A673 (cell line): ENCODE measurements at regions not wholly inside any gene's neighbourhood (a gene's known extent, or its start where the extent isn't known, plus 50 kb on each side); places are given as distances from the start of the nearest gene placed in this dataset.

Experiments
- BruUV-seq: library from RNA; stranded (reverse); fragments of 400-500 nt; replicated peaks from 2 replicates; lab custom pipeline; 2021; lab: Mats Ljungman, UMichigan
- CTCF ChIA-PET: fragments of 300-600 bp; sonication (Branson Sonifier 250); formaldehyde crosslinking; loops from one replicate; lab custom pipeline; 2022; ENCODE audit warnings: antibody characterized with exemption; lab: Charles Lee
- POLR2A ChIA-PET: fragments of 300-600 bp; sonication (Branson Sonifier 250); formaldehyde crosslinking; loops from one replicate; lab custom pipeline; 2022; ENCODE audit warnings: antibody characterized with exemption; ENCODE audit not compliant: low non-redundant PET; lab: Charles Lee
- DNase-seq: peaks from one replicate; pipeline ENCODE4 v3.0.0-alpha.2; 2015; ENCODE audit warnings: low spot score
- H3K27ac ChIP-seq: fragments of 200-600 bp; sonication (generic); 2 replicates; pipeline ENCODE4 v1.5.1; 2016; ENCODE audit warnings: mixed run types, low read depth, mild to moderate bottlenecking, mixed read lengths, antibody characterized with exemption, low read length; ENCODE audit not compliant: poor library complexity, severe bottlenecking
- H3K27me3 ChIP-seq: fragments of 200-600 bp; sonication (generic); replicated peaks from 2 replicates; pipeline ENCODE4 v1.6.1; 2017; ENCODE audit warnings: mixed run types, low read depth, mild to moderate bottlenecking, mixed read lengths, antibody characterized with exemption, low read length; ENCODE audit not compliant: insufficient read depth, poor library complexity
- H3K36me3 ChIP-seq: fragments of 200-600 bp; sonication (generic); 2 replicates; pipeline ENCODE4 v1.6.1; 2016; ENCODE audit warnings: mixed run types, mild to moderate bottlenecking, mixed read lengths, antibody characterized with exemption, low read length; ENCODE audit not compliant: insufficient read depth, poor library complexity, severe bottlenecking
- H3K4me1 ChIP-seq: fragments of 200-600 bp; sonication (generic); 2 replicates; pipeline ENCODE4 v1.6.1; 2017; ENCODE audit warnings: mixed run types, mild to moderate bottlenecking, mixed read lengths, antibody characterized with exemption, low read length; ENCODE audit not compliant: insufficient read depth, poor library complexity, severe bottlenecking
- H3K4me3 ChIP-seq: fragments of 200-600 bp; sonication (generic); 2 replicates; pipeline ENCODE4 v1.5.1; 2016; ENCODE audit warnings: low read depth, mixed run types, mild to moderate bottlenecking, mixed read lengths, low read length; ENCODE audit not compliant: poor library complexity, severe bottlenecking
- H3K9me3 ChIP-seq: fragments of 200-600 bp; sonication (generic); 2 replicates; pipeline ENCODE4 v1.6.1; 2016; ENCODE audit warnings: mixed run types, low read depth, mild to moderate bottlenecking, mixed read lengths, antibody characterized with exemption, low read length; ENCODE audit not compliant: poor library complexity, severe bottlenecking
- EZH2 ChIP-seq: fragments of 200-600 bp; sonication (generic); IDR thresholded peaks from 2 replicates; pipeline ENCODE4 v1.6.1; 2017; ENCODE audit warnings: borderline replicate concordance, low read depth, mild to moderate bottlenecking, mixed read lengths, antibody characterized with exemption, low read length; ENCODE audit not compliant: poor library complexity, severe bottlenecking
- intact Hi-C: fragments of 100-400 bp; cut with micrococcal nuclease; formaldehyde crosslinking; loops from one replicate; pipeline ENCODE4 v1.10.0; 2022; ENCODE audit not compliant: unreplicated experiment
- TF ChIP-seq, protein P1 (sequence below): fragments of 300-800, 200-600 bp; sonication (generic); conservative IDR thresholded peaks from 2 replicates; pipeline ENCODE4 v1.5.1; 2017; ENCODE audit warnings: low read depth, mild to moderate bottlenecking, antibody characterized with exemption, low read length, moderate library complexity, mixed read lengths

DNA sequence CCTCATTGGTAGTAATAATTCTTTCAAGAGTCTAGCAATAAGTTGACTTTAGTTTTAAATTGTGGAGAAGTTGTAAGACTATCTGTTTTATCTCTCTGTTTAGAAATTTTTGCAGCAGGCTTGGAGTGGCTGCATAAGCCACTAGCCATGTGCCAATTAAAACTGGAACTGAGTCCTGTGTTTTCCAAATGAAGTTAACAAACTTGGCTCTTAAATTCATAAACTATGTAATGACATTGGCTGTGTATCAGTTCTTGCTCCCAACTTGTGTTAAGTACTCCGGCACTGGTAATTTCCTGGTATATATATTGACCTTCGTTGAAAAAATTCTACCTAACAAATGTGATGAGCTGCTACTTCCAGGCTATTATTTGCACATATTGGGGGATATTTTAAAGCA is 420.4 kb downstream of the GBA3 start:
- intact Hi-C loops: no loop called here
- Histone ChIP-seq H3K4me3 (no peak overlapping the region), H3K4me1 (no peaks in the 10 kb centered on the region), H3K9me3 (peaks cover 7% of the 10 kb centered on the region), H3K27ac (no peak overlapping the region), H3K36me3 (no peaks in the 10 kb centered on the region), H3K27me3 (no peaks in the 10 kb centered on the region)
- ChIA-PET CTCF (no interaction called here), POLR2A (no interaction called here)
- DNase-seq: no peak
- TF ChIP-seq, protein P1, sequence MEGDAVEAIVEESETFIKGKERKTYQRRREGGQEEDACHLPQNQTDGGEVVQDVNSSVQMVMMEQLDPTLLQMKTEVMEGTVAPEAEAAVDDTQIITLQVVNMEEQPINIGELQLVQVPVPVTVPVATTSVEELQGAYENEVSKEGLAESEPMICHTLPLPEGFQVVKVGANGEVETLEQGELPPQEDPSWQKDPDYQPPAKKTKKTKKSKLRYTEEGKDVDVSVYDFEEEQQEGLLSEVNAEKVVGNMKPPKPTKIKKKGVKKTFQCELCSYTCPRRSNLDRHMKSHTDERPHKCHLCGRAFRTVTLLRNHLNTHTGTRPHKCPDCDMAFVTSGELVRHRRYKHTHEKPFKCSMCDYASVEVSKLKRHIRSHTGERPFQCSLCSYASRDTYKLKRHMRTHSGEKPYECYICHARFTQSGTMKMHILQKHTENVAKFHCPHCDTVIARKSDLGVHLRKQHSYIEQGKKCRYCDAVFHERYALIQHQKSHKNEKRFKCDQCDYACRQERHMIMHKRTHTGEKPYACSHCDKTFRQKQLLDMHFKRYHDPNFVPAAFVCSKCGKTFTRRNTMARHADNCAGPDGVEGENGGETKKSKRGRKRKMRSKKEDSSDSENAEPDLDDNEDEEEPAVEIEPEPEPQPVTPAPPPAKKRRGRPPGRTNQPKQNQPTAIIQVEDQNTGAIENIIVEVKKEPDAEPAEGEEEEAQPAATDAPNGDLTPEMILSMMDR: no peak
- no peak for TF ChIP-seq EZH2
- BruUV-seq: no TSS peak

DNA sequence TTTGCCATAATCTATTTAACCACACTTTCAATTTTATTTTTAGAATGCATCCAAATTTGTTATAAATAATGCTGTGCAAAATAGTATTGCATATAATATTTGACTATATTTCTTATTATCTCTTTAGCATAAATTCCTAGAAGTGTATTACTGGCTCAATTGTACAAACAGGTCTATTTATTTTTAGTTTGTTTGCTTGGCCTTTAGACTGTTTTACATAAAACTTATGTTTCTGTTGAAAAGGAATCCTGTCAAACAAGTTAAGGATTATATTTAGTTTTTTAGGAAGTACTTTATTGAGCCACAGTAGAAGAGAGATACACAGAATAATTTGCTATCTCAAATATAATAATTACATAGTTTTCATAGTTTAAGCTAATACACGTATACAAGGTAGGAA is 413.8 kb downstream of the GBA3 start:
- no TSS peak for BruUV-seq
- H3K27ac ChIP-seq: no peak overlapping the region
- intact Hi-C loops: no loop called here

DNA sequence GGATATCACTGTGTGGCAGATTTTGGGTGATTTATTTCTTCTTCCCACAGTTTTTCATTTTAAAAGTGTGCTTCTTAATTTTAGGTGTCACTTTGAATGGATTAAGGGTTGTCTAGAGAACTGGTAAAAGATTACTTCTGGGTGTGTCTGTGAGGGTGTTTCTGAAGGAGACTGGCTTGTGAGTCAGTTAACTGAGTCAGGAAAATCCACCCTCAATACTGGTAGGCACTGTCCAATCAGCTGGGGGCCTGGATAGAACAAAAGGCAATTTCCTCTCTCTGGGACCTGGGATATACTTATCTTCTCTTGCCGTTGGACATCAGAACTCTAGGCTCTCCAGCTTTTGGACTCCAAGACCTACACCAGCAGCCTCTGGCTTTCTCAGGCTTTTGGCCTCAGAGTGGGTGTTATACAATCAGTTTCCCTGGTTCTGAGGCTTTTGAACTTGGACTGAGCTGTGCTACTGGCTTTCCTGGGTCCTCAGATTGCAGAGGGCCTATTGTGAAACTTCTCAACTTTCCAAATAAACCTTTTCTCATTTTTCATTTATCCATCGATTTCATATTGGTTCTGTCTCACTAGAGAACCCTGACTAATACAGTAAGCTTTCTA is 413.1 kb downstream of the GBA3 start:
- TF ChIP-seq, protein P1: no peak
- TF ChIP-seq EZH2: no peak
- no peak overlapping the region for H3K27ac ChIP-seq
- H3K4me1 ChIP-seq: no peaks in the 10 kb centered on the region
- H3K27me3 ChIP-seq: no peaks in the 10 kb centered on the region
- peaks cover 12% of the 10 kb centered on the region for H3K9me3 ChIP-seq
- H3K36me3 ChIP-seq: no peaks in the 10 kb centered on the region
- intact Hi-C loops: no loop called here
- ChIA-PET CTCF (no interaction called here), POLR2A (no interaction called here)
- no peak overlapping the region for H3K4me3 ChIP-seq
- no peak for DNase-seq
- BruUV-seq: no TSS peak

More for the DNA sequence above, 413.8 kb downstream of the GBA3 start:
- DNase-seq: no peak
- ChIA-PET POLR2A (no interaction called here), CTCF (no interaction called here)
- Histone ChIP-seq H3K4me1 (no peaks in the 10 kb centered on the region), H3K36me3 (no peaks in the 10 kb centered on the region), H3K4me3 (no peak overlapping the region), H3K9me3 (peaks cover 11% of the 10 kb centered on the region), H3K27me3 (no peaks in the 10 kb centered on the region)
- TF ChIP-seq, protein P1: no peak
- no peak for TF ChIP-seq EZH2
